NOMO-1 treated with dmso at 0.1 percent for 144 hours (cell line): ENCODE measurements at regions not wholly inside any gene's neighbourhood (a gene's known extent, or its start where the extent isn't known, plus 50 kb on each side); places are given as distances from the start of the nearest gene placed in this dataset.
"Not testable (repeated sequence)": the region's sequence is repeated elsewhere in the genome, so short reads cannot be mapped to it uniquely, and the experiment has no call there.

Experiments used
- DNase-seq: peaks from one replicate; lab custom pipeline; 2025; ENCODE audit not compliant: unreplicated experiment; lab: John Stamatoyannopoulos, UW

DNA sequence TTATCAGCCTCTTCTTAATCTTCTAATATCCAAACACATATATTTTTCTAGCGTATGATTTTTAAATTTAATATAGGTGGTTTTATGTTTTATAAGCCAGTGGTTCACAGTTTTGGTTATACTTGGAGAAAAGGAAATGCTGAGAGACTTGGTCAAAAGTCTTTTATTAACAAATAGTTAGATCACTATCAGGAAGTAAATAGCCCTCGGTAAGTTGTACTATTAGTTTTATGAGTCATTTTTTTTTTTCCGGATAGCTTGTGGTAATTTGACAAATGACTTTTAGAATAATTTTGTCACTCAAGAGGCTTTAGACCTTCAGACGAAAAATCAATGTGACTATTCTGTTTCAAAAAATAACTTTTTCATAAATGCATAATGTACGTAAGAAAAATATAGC lies 232.2 kb upstream of the ROBO1 start:
- DNase-seq, result no peak

DNA sequence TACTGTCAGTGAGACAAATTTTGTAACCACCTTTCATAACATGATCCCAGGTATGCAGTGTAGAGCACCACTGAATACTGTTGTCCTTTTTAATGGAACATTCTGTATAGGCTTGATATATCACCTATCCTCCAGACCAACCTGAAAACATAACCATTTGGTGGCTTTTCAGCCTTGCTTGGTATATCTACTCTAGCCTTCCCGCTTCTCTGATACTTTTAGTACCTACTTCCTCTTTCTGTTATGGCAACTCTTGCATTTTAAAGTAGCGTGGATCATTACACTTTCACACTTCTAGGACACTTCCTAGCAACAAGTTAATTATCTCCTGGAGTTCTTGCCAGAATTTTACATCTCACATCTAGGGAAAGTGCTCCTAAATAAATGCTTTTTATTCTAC lies 226.6 kb upstream of the ROBO1 start:
- peak; percentile 36 for DNase-seq

DNA sequence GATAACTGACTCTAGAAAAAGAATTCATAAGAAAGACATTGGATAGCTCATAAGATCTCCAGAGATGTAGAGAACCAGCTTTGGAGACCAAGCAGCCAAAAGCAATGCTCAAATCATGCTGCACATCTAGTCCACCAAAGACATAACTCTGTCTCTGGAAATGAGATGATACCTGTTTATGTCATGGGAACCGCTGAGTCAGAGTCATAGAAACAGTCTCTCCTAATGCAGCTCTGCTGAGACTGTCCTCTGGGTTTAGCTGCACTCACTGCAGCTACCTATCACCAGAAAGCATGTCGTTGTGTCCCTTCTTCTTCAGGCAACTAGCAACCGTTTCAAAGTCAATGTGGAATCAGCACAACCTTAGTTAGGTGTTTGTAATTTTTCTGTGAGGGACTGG lies 218.5 kb upstream of the ROBO1 start:
- no peak for DNase-seq

DNA sequence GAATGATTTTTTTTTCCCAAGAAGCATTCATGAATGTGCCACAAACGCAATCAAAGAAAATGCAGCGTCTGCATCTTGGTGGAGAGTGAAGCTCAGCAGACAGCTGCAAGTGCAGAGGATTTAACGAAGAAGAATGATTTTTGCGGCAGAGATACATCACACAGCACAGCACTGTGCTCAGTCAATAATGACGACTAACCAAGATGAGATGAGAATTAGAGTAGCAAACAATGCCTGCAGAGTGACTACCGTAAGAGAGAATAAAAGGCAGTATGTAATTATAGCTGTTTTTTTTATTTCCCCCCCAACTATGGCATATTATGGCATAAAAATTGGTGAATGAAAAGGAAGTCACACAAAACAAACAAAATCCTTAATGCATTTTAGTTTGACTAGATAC lies 218.0 kb upstream of the ROBO1 start:
- DNase-seq, result no peak

DNA sequence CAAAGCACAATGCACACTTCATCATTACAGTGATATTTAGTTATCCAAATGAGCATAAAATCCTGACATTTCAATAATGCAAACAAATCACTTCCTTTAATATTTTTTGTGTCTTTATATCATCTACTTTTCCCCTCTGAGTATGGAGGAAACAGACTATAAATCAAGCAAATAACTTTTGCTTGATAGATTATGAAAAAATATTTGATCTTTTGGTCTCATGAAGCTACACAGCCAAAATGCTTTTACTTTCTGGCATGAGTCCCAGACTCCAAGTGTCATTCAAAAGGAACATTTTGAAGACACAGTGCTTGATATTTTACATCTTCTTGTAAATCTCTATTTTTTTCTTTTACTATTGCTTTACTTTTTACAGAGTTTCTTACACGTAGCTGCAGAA lies 215.3 kb upstream of the ROBO1 start:
- DNase-seq, result no peak

DNA sequence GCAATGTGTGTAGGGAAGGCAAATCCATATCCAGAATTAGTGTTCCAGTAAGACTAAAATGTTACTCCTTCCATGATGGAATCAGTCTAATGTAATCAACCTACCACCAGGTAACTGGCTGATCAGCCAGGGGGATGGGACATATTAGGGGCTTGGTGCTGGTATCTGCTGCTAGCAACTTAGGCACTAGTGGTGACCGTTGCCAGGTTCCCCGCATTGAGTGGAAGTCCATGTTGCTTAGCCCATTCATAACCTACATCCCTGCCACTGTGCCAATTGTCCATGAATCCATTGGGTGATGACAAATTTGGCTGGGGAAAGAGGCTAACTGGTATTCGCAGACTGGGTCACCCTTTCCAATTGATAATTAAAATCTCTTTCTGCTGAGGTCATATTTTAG lies 212.2 kb upstream of the ROBO1 start:
- DNase-seq, result no peak

DNA sequence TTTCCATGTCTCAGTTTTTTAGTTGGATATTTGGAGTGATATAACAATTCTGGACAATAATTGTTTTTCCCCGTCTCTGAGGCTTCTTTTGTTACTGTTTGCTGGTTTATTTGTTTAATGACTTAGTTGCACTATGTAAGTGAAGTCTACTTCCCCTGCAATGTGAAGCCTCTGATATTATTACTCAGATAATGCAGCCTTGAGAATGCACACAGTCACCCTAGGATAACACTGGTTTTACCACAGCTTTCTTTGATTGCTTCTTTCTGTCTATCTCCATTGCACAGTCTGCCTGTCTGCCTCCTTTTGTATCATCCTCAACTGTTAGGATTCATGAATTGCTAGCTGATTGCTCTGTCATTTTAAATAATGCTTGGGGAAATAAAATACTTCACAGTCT lies 208.7 kb upstream of the ROBO1 start:
- no peak for DNase-seq

DNA sequence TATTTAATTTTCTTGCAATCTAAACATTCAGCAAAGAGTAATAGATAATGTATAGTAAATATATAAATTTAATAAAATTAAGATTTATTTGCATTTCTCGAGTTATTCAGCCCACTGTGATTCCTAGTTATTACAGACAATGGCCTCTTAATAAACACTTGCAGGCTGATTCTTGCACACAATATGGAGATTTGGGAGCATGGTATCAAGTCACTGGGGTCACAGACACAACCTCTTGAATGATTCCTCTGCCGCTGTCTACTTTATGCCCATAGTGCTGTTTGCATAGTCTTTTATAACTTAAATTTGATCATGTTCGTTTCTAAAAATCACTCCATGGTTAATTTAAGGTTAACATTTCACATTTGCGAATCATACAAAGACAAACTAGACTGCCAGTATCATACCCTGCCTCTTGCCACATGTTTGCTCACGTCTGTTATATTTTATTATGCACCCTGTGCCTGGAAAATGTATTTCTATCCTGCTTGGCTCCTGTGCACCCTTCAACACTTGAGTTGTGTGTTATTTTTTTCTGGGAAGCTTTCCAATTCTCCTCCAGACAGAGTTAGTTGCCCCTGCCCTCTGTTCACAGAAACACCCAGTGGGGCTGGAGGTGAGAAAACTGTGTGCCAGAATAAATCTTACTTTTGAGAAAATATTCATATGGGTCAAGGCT lies 206.3 kb upstream of the ROBO1 start:
- DNase-seq, result no peak

DNA sequence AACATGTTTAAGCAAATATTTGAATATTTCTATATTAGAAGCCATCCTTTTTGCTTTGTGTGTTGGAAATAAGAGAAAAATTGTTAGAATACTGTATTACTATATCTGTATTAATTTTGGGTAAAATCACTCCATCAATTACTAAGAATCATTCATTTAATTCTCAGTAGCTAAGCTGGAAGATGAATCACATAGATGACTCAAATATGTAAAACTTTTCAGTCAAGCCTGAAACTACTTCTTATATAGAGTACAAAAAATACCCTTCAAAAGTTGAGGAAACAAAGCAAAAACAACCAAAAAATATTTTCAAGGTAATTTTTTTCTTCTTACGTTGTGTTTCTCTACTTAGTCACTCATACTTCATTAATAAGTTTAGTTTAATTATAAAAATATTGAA lies 205.7 kb upstream of the ROBO1 start:
- DNase-seq, result no peak

DNA sequence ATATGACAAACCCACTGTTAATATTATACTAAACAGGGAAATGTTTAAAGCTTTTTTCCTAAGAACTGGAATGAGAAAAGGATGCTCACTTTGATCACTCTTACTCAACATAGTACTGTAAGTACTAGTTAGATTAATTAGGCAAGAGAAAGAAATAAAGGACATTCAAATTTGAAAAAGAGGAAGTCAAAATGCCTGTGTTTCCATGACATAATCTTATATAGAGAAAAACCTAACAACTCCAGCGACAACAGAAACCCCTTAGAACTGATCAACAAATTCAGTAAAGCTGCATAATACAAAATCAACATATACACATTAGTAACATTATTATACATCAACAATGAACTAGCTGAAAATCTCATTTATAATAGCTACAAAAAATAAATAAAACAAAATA lies 200.6 kb upstream of the ROBO1 start:
- no peak for DNase-seq

DNA sequence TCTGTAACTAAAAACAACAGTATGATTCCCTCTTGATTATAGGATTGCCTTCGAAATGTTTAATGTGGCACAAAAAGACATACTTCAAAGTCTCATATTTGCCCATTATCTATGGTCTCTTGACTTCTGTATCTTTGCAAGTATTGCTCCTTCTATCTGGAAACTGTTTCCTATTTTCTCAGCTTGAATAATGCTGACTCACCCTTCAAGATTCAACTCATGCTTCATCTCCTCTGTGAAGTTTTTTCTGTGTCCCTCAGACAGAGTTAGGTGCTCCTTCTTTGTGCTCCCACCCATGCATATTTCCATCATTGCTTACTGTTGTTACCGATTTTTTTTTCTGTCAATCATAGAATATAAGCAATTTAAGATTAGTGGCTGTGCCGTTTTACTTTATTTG lies 192.8 kb upstream of the ROBO1 start:
- DNase-seq, result no peak

DNA sequence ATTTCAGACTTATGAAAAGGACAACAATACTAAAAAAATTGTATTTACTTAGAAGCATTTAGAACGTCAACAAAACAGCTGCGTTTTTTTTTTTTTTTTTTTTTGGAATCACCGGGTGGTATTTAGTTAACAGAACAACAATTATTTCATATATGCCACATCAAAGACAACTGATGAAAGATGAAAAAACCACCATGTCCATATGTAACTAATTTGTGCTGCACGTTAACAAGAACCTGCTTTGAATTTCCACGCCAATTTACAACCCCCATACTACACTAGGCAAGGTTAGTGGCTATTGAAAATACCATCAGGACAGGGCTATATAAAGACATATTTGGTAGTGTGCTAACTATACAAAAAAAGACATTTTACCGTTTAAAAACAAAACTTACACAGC lies 189.3 kb upstream of the ROBO1 start:
- DNase-seq, result no peak

DNA sequence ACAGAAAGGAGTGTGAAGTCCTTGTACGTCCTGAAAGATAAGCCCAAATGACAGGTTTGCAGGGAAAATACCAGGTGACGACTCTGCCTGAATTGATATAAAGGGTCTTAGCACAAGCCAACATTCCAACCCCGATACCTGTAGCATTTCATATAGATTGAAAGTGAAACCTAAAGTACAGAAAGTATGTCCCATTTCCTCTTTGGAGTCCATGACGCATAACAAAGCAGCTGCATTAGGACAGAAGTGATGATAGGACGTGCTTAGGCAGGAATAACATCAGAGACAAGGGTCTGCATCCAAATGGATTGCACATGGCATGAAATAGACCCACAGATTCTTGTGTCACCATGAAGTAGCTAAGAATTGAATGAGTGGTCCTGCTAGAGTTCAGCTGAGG lies 187.0 kb upstream of the ROBO1 start:
- no peak for DNase-seq

DNA sequence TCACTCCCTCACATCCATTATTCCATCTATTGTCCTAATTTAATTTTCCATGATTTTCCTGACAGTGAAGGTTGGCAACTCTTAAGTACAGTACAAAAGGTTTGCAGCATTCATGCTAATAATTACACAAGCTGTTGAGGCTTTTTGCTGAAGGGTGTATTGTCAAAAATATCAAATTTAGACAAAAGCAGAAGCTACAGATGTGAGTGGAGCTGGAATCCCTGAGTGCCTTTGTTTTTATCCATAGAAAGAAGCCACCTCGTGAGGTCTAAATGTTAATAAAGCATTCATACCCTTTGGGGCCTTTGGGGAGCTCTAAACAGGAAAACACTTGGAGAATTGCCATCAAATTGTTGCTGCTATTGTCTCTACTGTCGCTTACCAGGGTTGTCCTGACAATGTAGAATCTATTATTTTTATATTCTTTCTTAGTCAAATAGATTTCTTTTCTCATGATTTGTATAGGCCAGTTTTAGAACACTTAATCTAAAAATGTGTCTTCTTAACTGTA lies 185.8 kb upstream of the ROBO1 start:
- DNase-seq, result no peak

DNA sequence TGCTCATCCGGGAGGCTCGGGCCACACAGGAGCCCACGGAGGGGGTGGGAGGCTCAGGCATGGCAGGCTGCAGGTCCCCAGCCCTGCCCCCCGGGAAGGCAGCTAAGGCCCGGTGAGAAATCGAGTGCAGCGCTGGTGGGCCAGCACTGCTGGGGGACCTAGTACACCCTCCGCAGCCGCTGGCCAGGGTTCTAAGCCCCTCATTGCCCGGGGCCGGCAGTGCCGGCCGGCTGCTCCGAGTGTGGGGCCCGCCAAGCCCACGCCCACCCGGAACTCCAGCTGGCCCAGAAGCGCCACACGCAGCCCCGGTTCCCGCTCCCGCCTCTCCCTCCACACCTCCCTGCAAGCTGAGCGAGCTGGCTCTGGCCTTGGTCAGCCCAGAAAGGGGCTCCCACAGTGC lies 183.6 kb upstream of the ROBO1 start:
- not testable (repeated sequence) for DNase-seq

DNA sequence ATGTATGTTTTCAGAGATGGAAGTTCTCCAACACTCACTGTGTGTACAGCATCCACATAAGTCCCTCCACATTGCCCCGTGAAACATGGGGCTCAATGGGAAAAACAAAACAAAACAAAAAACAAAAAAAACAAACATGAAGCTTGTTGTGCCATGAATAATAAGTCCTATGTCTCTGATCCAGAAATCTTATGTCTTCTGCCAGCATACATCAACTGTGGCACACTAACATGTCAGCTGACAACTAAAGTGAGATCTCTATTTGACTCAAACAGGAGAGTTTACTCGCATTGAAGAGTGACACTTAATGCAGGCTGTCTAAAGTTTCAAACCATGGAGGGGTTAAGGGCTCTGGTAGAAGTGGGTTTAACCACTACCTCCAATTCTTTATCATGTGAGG lies 180.2 kb upstream of the ROBO1 start:
- no peak for DNase-seq

DNA sequence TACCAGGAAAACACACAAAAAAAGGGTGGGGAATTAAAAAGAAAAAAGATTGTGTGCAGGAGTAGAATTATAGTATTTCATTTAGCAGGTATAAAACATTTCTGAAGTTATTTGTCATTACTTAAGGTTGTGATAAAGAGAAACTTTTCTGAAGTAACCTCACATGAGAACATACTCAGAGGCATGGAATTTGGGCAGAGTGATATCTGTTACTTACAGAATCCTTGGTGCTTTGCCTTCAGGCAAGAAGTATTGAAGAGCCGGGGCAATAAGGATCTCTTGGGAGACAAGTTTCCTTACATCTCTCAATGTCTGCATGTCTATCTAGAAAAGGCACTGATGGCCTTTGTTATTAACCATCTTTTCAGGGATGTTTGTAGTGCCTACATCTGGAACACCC lies 179.7 kb upstream of the ROBO1 start:
- DNase-seq, result no peak

DNA sequence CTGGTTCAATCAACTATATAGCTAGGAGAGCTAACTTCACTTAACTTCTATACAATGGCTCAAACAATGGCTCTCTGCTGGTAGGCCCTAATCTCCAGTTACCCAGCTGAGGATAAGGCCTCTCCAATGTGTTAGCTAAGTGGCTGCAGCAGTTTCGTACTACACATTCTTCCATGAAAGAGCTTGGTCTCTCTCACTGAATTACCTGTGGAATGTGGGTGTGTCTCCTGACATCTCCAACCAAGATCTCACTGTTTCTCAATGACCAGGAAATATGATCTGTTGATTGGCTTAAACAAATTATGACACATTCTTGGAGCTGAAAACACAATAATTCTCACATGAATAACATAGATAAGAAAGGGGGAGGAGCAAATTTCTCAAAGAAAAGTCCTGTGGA lies 169.8 kb upstream of the ROBO1 start:
- DNase-seq, result no peak

DNA sequence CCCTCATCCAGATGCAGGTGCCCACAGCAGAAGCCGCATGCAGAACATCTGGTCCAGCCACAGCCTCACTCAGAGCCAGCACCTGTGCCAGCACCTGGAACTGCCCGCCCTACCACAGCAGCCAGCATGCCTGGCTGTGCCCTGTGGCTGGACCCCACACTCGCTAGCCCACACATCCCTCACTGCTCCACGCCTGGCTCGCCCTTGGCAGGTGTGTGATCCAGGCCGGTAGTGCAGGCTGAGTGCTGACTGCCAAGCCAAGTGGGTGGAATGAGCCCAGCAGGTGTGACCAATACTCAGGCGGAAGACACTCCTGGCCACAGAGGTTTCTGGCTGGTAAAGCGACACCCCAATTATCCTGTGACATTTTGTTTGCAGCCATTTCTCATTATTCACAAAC lies 162.4 kb upstream of the ROBO1 start:
- DNase-seq, result no peak

DNA sequence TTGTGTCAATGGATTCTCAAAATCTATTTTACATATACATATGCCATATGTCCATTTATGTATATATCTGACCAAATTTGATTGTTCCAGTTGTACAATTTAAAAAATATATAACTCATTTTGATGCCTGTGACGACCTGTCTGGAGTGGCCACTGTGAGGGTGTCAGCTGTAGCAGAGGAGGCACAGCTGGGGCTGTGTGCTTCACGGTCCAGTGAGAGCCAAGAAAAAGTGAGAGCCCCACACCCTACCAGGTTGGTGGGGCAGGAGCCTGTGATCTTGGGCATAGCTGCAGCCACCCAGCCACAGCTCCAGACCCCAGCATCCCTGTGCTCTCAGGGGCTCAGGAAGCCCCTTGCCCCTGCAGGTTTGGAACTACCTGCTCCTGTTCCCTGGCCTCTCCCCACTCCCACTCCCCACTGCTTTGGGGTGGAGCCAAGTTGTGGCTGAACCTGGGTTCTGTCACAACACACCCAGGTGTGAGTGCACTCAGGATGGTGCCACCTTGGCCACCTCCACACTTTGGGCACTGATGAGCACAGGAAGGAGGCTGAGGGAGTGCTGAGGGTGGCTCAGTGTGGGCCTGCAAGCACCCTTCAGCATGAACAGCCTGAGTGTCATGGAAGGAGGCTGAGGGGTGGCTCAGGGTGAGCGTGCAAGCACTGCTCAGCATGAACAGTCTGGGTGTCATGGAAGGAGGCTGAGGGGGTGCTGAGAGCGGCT lies 161.1 kb upstream of the ROBO1 start:
- DNase-seq, result no peak

DNA sequence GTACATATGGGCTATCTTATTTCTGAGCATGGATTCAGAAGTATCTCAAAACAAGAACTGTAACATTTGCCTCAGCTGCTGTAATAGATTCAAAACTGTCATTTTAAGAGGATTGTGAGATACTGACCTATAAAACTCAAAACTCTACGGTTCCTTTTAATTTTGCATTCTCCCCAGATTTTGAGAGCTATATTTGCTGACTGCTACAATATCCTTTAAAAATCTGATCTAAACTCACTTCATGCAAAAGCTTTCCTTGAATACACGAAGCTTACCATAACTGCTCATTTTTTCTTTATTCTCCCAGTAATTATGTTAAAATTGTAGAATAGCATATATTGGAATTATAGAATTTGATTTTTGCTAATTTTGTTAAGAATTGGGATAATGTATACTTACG lies 158.7 kb upstream of the ROBO1 start:
- no peak for DNase-seq

DNA sequence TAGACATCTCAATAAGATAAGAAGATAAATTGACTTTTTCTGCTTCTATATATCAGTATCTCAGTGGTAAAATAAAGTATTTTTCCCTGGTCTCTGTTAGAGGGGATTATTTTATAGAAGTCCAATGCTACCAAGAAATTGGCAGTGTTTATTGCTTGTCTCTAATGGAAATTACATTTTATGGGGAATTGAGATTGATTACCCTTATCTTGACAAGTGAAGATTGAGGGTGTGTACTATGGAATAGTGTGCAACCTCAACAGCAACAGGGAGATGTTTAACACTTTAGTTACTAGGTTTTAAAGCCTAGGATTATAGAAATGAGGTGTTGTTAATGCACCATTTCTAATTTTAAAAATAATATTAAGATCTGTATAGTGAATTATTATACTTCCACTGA lies 154.8 kb upstream of the ROBO1 start:
- DNase-seq, result no peak

DNA sequence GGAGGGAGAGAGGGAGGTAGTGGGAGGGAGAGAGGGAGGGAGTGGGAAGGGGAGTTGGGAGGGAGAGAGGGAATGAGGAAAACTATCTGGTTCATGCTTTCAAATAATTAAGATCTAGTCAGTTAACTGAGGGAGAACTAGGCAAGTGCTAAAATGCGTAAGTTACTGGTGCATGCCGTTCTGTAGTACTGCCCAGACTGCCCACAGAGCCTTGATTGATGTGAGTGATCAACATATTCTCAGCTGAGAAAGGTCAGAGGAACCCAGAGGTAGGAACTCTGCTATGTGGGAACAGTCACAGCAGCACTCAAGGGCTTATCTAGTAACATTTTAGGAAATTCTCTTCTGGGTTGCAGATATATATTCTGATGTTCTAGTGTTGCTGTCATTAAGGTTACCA lies 149.8 kb upstream of the ROBO1 start:
- DNase-seq, result no peak
